GM18505 (cell line): ENCODE measurements at regions not wholly inside any gene's neighbourhood (a gene's known extent, or its start where the extent isn't known, plus 50 kb on each side); places are given as distances from the start of the nearest gene placed in this dataset.

ENCODE experiments used
- ATAC-seq: cut with Tn5 transposase; IDR thresholded peaks from one replicate; pipeline ENCODE4 v1.9.1; 2021; ENCODE audit not compliant: unreplicated experiment
- POLR2A ChIP-seq: IDR thresholded peaks from 4 replicates; pipeline ENCODE4 v1.6.1; 2011; ENCODE audit warnings: borderline replicate concordance; ENCODE audit not compliant: insufficient read depth, insufficient read length; ENCODE audit errors: extremely low read depth

DNA sequence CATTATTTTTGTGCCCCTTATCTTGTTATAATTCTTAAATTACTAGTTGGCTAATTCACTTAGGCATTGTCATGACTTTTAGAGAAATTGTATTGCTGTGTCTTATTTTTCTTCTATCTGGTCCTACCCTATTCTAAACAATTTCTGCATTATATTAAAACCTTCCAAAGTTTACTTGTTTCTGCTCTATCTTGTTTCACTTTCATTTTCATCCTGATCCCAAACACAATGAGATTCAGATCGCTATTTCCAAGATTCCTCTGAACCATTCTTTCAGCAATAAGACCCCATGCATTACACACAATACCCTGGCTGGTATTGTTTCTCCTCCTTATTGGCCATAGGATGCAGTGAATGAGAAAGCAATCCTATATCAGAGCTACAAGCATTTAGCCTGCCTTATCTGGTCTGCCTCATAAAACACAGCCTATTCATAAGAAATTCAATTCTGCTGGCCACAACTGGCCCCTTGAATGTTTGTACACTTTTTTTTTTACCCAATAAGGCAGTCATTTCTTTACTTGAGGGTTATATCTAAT lies 69.9 kb upstream of the POU3F2 start:
- no peak for TF ChIP-seq POLR2A
- no peak for ATAC-seq

DNA sequence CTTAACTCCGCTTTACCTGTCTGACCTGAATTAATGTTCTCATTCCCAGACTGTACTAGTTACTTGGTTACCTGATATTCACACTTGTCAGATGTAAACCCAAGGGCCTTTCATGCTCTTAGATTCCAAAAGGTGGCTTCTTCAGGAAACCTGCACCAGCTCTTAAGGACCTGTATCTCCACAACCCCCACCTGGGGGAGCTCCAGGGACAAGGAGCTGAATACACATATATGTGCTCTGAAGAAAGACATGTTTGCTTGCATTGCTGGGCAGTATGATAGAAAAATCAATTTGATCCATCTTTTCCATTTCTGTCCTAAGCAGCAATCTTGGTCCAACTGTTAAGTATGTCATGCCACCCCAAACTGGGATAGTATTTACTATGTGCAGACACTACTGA lies 64.8 kb upstream of the POU3F2 start:
- ATAC-seq, result peak; percentile 66
- no peak for TF ChIP-seq POLR2A

DNA sequence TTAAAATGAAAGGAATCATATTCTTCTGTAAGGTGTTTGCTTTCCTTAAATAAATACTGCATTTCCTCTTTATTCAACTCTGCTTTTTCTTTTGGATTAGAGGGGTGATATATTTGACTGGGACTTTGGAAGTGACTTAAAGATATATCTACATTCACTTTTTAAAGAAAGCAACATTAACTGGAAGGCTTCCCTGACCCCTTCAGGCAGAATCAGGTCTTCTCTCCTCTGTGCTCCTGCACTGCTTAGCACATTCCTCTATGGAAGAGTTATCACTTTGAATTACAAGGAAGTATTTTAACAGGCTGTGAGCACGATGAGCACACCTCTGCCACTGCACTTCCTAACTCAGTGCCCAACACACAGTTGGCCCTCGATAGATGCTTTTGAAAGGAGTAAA lies 59.2 kb upstream of the POU3F2 start:
- TF ChIP-seq POLR2A, result no peak
- no peak for ATAC-seq

DNA sequence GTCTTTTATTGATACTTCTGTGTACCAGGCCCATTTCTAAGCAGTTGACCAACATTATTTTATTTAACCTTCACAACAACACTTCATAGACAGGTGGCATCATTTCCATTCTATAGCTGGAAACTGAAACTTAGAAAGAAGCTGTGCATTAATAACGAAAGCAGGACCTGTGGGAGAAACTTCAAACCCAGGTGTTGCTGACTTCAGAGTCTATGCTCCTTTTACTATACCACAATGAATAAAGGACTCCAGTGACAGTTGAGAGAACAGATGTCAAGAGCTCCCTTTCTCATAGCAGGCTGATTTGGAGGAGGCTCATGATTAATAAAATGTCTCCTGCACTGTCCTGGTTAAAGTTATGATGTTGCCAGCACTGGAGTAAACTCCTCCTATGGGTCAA lies 56.6 kb upstream of the POU3F2 start:
- peak; percentile 99 for ATAC-seq
- TF ChIP-seq POLR2A, result no peak

DNA sequence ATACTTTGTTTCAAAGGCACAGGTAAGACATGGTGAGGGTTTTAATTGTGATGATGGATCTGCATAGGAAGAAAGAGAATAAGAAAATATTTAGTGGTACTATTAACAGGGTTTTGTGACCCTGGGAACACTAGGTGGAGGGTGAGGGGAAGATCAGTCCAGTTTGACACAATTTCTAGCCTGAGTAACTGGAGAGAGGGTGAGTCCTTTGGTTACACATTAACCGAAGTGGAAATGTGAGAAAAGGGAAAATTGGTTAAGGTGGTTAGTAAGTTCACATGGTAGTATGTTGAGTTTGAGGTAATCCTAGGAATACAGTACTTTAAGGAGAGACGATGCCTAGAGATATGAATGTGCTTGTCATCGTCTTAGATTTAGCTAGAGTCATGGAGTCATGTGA lies 54.8 kb upstream of the POU3F2 start:
- TF ChIP-seq POLR2A, result no peak
- ATAC-seq, result no peak

DNA sequence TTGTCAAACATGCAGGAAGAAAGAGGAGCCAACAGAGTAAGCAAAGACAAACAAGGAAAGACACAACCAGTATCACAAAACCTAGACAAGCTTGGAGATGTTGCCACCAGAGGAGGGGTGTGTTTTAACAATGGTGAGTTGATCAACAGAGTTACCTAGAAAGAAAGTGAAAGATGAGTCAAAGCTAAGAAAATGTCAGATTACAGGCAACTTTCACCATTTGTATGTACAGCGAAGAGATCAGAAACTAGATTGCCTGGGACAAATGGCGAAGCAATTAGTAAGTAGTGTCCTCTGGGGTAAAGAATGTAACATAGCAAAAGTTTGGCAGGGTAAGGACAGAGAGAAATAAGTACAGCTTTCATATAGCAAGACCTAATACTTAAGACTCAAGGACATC lies 51.6 kb upstream of the POU3F2 start:
- no peak for TF ChIP-seq POLR2A
- no peak for ATAC-seq

DNA sequence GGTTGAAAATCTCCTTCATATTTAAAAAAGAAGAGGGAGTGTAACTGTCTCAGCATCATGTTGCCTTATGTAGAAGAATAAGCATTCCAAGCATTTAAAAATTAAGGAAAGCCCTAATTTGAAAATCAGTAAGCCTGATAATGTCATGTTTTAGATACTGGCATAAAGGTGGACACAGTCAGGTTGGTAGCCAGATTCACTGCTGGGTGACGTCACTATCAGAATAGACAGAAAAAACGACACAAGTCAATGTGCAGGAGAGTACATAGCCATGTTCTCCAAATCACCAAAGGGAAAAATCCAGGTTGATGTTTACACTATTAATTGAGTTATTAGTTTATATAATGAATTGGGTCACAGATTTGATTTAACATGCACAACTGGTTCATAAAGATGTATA lies 50.8 kb upstream of the POU3F2 start:
- no peak for TF ChIP-seq POLR2A
- ATAC-seq, result no peak
